ENCODE measurements at regions not wholly inside any gene's neighbourhood (a gene's known extent, or its start where the extent isn't known, plus 50 kb on each side); places are given as distances from the start of the nearest gene placed in this dataset.

GRCh38 chr5:79893976-79894375 lies 97.1 kb downstream of the MTX3 start:
- H3K4me3 ChIP-seq (ENCODE audit: low read depth, low read length): no peak overlapping the region
- DNase-seq (ENCODE audit: low read depth): no peak
- in situ Hi-C loops (cut with HindIII; ENCODE audit: low sequenced_read_pairs): no loop called here
- TF ChIP-seq, protein P1, sequence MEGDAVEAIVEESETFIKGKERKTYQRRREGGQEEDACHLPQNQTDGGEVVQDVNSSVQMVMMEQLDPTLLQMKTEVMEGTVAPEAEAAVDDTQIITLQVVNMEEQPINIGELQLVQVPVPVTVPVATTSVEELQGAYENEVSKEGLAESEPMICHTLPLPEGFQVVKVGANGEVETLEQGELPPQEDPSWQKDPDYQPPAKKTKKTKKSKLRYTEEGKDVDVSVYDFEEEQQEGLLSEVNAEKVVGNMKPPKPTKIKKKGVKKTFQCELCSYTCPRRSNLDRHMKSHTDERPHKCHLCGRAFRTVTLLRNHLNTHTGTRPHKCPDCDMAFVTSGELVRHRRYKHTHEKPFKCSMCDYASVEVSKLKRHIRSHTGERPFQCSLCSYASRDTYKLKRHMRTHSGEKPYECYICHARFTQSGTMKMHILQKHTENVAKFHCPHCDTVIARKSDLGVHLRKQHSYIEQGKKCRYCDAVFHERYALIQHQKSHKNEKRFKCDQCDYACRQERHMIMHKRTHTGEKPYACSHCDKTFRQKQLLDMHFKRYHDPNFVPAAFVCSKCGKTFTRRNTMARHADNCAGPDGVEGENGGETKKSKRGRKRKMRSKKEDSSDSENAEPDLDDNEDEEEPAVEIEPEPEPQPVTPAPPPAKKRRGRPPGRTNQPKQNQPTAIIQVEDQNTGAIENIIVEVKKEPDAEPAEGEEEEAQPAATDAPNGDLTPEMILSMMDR (IDR thresholded peaks at IDR 0.05; ENCODE audit: low read depth, low read length, missing control alignments): no peak

- H3K4me3 ChIP-seq (ENCODE audit: low read depth, low read length): no peak overlapping the region
- TF ChIP-seq, protein P1 (IDR thresholded peaks at IDR 0.05; ENCODE audit: low read depth, low read length, missing control alignments): no peak
- in situ Hi-C loops (cut with HindIII; ENCODE audit: low sequenced_read_pairs): no loop called here
Measured at GRCh38 chr5:79893485-79893884, 97.6 kb downstream of the MTX3 start.

DNA sequence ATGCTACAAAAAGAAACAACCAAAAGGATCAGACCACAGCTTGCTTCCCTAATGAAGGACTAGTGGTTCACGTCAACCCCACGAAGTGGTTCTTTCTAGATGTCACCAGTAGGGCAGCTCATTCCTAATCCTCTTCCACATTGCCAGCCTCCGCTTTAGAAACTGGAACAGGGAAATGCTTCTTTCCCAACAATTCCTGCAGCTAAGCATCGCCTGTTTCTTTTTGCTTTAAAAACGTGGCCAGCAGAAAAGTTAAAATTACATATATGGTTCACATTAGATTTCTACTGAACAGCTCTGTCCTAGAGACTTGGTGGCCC lies 100.2 kb downstream of the MTX3 start:
- H3K4me3 ChIP-seq (ENCODE audit: low read depth, low read length): no peak overlapping the region
- in situ Hi-C loops (cut with HindIII; ENCODE audit: low sequenced_read_pairs): no loop called here
- no peak for DNase-seq (ENCODE audit: low read depth)

More at GRCh38 chr5:79893485-79893884, 97.6 kb downstream of the MTX3 start:
- DNase-seq (ENCODE audit: low read depth): no peak

GRCh38 chr5:79890119-79890929 lies 100.7 kb downstream of the MTX3 start:
- in situ Hi-C loops (cut with HindIII; ENCODE audit: low sequenced_read_pairs): no loop called here
- no peak overlapping the region for H3K4me3 ChIP-seq (ENCODE audit: low read depth, low read length)
- no peak for DNase-seq (ENCODE audit: low read depth)
- TF ChIP-seq, protein P1 (IDR thresholded peaks at IDR 0.05; ENCODE audit: low read depth, low read length, missing control alignments): no peak

More for the DNA sequence above, 100.2 kb downstream of the MTX3 start:
- TF ChIP-seq, protein P1 (IDR thresholded peaks at IDR 0.05; ENCODE audit: low read depth, low read length, missing control alignments): no peak

DNA sequence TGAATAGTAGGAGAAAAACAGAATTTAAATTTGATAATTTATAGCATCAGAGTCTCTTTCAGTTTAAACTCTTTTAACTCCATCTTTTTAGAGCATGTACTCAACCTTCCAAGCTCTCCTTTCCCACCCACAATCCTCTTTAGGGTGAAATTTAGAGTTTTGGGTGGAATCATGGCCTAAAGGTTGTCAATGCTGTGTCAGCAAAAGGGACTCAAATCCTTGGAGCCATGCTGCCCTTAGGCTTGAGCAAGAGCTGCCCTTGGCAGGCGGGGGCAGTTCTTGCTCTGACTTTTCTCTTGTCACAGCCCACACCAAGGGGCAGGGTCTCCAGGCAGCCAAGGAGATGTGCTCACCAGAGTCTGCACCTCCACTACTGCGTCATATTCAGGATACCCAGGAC lies 102.4 kb downstream of the MTX3 start:
- in situ Hi-C loops (cut with HindIII; ENCODE audit: low sequenced_read_pairs): no loop called here

DNA sequence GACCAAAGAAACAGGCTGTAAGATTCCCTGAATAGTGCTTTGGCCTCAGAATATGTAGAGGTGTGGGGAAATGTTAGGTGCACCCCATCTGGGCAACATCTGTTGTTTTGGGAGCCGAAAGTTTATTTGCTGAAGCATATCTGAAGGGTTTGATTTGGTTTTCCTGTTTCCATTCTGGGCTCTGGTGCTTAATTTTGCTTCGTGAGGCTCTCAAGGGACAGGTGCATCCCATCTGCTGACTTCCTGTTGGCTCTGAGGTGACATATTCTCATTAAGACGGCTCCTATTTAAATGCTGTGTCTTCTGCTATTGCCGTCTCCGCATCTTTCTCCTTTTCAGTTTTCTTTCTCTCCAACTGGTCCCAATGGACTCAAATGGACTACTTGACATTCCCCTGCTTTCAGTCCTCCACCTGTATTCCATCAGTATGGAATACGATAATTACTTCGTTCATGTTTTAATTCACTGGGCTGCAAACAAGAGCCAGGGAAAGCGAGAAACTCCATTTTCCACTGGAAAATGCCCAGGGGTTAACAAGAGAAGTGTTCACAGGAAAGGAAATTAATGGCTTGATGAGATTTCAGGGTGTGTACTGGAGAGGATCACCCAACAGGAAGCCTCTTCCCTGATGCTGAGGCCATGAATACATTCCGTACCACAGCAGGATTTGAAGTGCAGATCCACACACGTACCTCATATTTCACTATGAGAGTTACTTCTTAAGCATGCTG lies 104.0 kb downstream of the MTX3 start:
- TF ChIP-seq, protein P1 (IDR thresholded peaks at IDR 0.05; ENCODE audit: low read depth, low read length, missing control alignments): no peak
- DNase-seq (ENCODE audit: low read depth): no peak
- in situ Hi-C loops (cut with HindIII; ENCODE audit: low sequenced_read_pairs): no loop called here
- no peak overlapping the region for H3K4me3 ChIP-seq (ENCODE audit: low read depth, low read length)

More for the DNA sequence above, 102.4 kb downstream of the MTX3 start:
- DNase-seq (ENCODE audit: low read depth): no peak
- no peak overlapping the region for H3K4me3 ChIP-seq (ENCODE audit: low read depth, low read length)
- TF ChIP-seq, protein P1 (IDR thresholded peaks at IDR 0.05; ENCODE audit: low read depth, low read length, missing control alignments): no peak
